PC-9 (cell line): ENCODE measurements at regions not wholly inside any gene's neighbourhood (a gene's known extent, or its start where the extent isn't known, plus 50 kb on each side); places are given as distances from the start of the nearest gene placed in this dataset.

Experiments used
- BruUV-seq: library from RNA; stranded (reverse); fragments of 400-500 nt; replicated peaks from 2 replicates; lab custom pipeline; 2021; lab: Mats Ljungman, UMichigan
- CTCF ChIA-PET: fragments of 300-600 bp; sonication (Branson Sonifier 250); formaldehyde crosslinking; loops from one replicate; lab custom pipeline; 2022; ENCODE audit warnings: antibody characterized with exemption; lab: Charles Lee
- POLR2A ChIA-PET: fragments of 300-600 bp; sonication (Branson Sonifier 250); formaldehyde crosslinking; loops from one replicate; lab custom pipeline; 2022; ENCODE audit warnings: antibody characterized with exemption; ENCODE audit not compliant: unreplicated experiment; lab: Charles Lee
- DNase-seq, 2 experiments: peaks; one replicate each; pipeline versions ENCODE4 v3.0.0 to v3.0.0-alpha.2; 2015 to 2022; ENCODE audit warnings: mixed read lengths in 1 of 2
- H2AFZ ChIP-seq: fragments of 200-600 bp; sonication (generic); 2 replicates; pipeline ENCODE4 v1.8.1; 2017; ENCODE audit warnings: antibody characterized with exemption
- H3F3A ChIP-seq: fragments of 200-600 bp; sonication (generic); 2 replicates; pipeline ENCODE4 v1.8.1; 2017; ENCODE audit warnings: antibody characterized with exemption, mild to moderate bottlenecking, low read depth; ENCODE audit not compliant: insufficient read depth
- H3K27ac ChIP-seq: fragments of 200-600 bp; sonication (generic); 2 replicates; pipeline ENCODE4 v1.6.1; 2016; ENCODE audit warnings: mixed run types
- H3K27me3 ChIP-seq: fragments of 200-600 bp; sonication (generic); 2 replicates; pipeline ENCODE4 v1.6.1; 2016; ENCODE audit warnings: low read depth, mixed run types; ENCODE audit not compliant: insufficient read depth
- H3K36me3 ChIP-seq: fragments of 200-600 bp; sonication (generic); 2 replicates; pipeline ENCODE4 v1.6.1; 2016; ENCODE audit warnings: low read depth, mixed run types
- H3K4me1 ChIP-seq: fragments of 200-600 bp; sonication (generic); replicated peaks from 2 replicates; pipeline ENCODE4 v1.6.1; 2016; ENCODE audit warnings: mixed run types; ENCODE audit not compliant: insufficient read depth
- H3K4me2 ChIP-seq: fragments of 200-600 bp; sonication (generic); 2 replicates; pipeline ENCODE4 v1.6.1; 2017; ENCODE audit warnings: mixed run types
- H3K4me3 ChIP-seq: fragments of 200-600 bp; sonication (generic); 2 replicates; pipeline ENCODE4 v1.6.1; 2016; ENCODE audit warnings: mixed run types
- H3K79me2 ChIP-seq: fragments of 200-600 bp; sonication (generic); 2 replicates; pipeline ENCODE4 v1.6.1; 2017; ENCODE audit warnings: low read depth, mixed run types
- H3K9me2 ChIP-seq: fragments of 200-600 bp; sonication (generic); 2 replicates; pipeline ENCODE4 v1.8.1; 2017; ENCODE audit warnings: mild to moderate bottlenecking; ENCODE audit not compliant: insufficient read depth
- H3K9me3 ChIP-seq: fragments of 200-600 bp; sonication (generic); 2 replicates; pipeline ENCODE4 v1.8.1; 2016; ENCODE audit warnings: low read depth; ENCODE audit not compliant: insufficient read depth
- H4K20me1 ChIP-seq: fragments of 200-600 bp; sonication (generic); 2 replicates; pipeline ENCODE4 v1.8.1; 2017; ENCODE audit not compliant: insufficient read depth
- CTCF ChIP-seq: fragments of 200-600 bp; sonication (generic); conservative IDR thresholded peaks from 2 replicates; pipeline ENCODE4 v1.6.1; 2017; ENCODE audit warnings: mixed run types, antibody characterized with exemption, mild to moderate bottlenecking, moderate library complexity
- EZH2 ChIP-seq: fragments of 200-600 bp; sonication (generic); IDR thresholded peaks from 2 replicates; pipeline ENCODE4 v1.8.0; 2017; ENCODE audit warnings: antibody characterized with exemption, low read depth
- intact Hi-C: fragments of 100-400 bp; cut with micrococcal nuclease; formaldehyde crosslinking; loops from one replicate; pipeline ENCODE4 v1.10.0; 2022; ENCODE audit not compliant: unreplicated experiment

GRCh38 chr4:81963763-81964020 lies 410.1 kb downstream of the HNRNPD start:
- H2AFZ ChIP-seq, result no peak overlapping the region
- no peak overlapping the region for H3K4me3 ChIP-seq

GRCh38 chr4:81963015-81963762 lies 410.6 kb downstream of the HNRNPD start:
- Histone ChIP-seq H3K4me3 (no peak overlapping the region), H3F3A (no peaks in the 10 kb centered on the region), H4K20me1 (no peaks in the 10 kb centered on the region), H3K9me2 (no peaks in the 10 kb centered on the region), H3K27me3 (no peaks in the 10 kb centered on the region), H3K27ac (no peak overlapping the region), H3K36me3 (no peaks in the 10 kb centered on the region), H3K4me1 (no peaks in the 10 kb centered on the region), H3K4me2 (no peak overlapping the region), H3K79me2 (no peaks in the 10 kb centered on the region), H2AFZ (no peak overlapping the region), H3K9me3 (no peaks in the 10 kb centered on the region)
- POLR2A ChIA-PET, result interaction anchor here (0.7 kb wide), 1 partner anchor 286 kb away, joined by 4 read pairs; no protein-coding TSS in a partner anchor
- intact Hi-C loops, result no loop called here
- CTCF ChIA-PET, result no interaction called here
- no TSS peak for BruUV-seq
- no peak for DNase-seq
- TF ChIP-seq EZH2, result no peak
- no peak for TF ChIP-seq CTCF

More at GRCh38 chr4:81963763-81964020, 410.1 kb downstream of the HNRNPD start:
- Histone ChIP-seq H3K9me3 (no peaks in the 10 kb centered on the region), H3K9me2 (no peaks in the 10 kb centered on the region), H3K27me3 (no peaks in the 10 kb centered on the region), H3K79me2 (no peaks in the 10 kb centered on the region), H3K4me1 (no peaks in the 10 kb centered on the region), H4K20me1 (no peaks in the 10 kb centered on the region), H3F3A (no peaks in the 10 kb centered on the region), H3K27ac (no peak overlapping the region), H3K4me2 (no peak overlapping the region), H3K36me3 (no peaks in the 10 kb centered on the region)
- ChIA-PET POLR2A (interaction anchor here (0.7 kb wide), 1 partner anchor 286 kb away, joined by 4 read pairs; no protein-coding TSS in a partner anchor), CTCF (no interaction called here)
- intact Hi-C loops, result no loop called here
- TF ChIP-seq EZH2 (no peak), CTCF (no peak)
- no peak for DNase-seq
- no TSS peak for BruUV-seq

- no peaks in the 10 kb centered on the region for H3K9me3 ChIP-seq
- no peak overlapping the region for H3K4me3 ChIP-seq
- H3K36me3 ChIP-seq, result no peaks in the 10 kb centered on the region
- TF ChIP-seq EZH2, result no peak
- intact Hi-C loops, result no loop called here
- ChIA-PET CTCF (no interaction called here), POLR2A (no interaction called here)
- DNase-seq, result no peak
- no peaks in the 10 kb centered on the region for H3K27me3 ChIP-seq
- no TSS peak for BruUV-seq
- H3K27ac ChIP-seq, result no peak overlapping the region
- H4K20me1 ChIP-seq, result no peaks in the 10 kb centered on the region
- no peak overlapping the region for H3K4me2 ChIP-seq
- no peaks in the 10 kb centered on the region for H3K79me2 ChIP-seq
- no peak overlapping the region for H2AFZ ChIP-seq
- H3F3A ChIP-seq, result no peaks in the 10 kb centered on the region
- H3K4me1 ChIP-seq, result no peaks in the 10 kb centered on the region
- H3K9me2 ChIP-seq, result no peaks in the 10 kb centered on the region
These were observed 412.8 kb downstream of the HNRNPD start for GRCh38 chr4:81960961-81961360.

- Histone ChIP-seq H3K4me3 (no peak overlapping the region), H3K4me1 (no peaks in the 10 kb centered on the region), H3K9me3 (no peaks in the 10 kb centered on the region), H3K4me2 (no peak overlapping the region), H3K79me2 (no peaks in the 10 kb centered on the region), H4K20me1 (no peaks in the 10 kb centered on the region), H3K27ac (no peak overlapping the region), H3K27me3 (no peaks in the 10 kb centered on the region), H3F3A (no peaks in the 10 kb centered on the region), H3K36me3 (no peaks in the 10 kb centered on the region), H2AFZ (no peak overlapping the region), H3K9me2 (no peaks in the 10 kb centered on the region)
- ChIA-PET CTCF (no interaction called here), POLR2A (no interaction called here)
- TF ChIP-seq CTCF (no peak), EZH2 (no peak)
- no TSS peak for BruUV-seq
- intact Hi-C loops, result no loop called here
- DNase-seq, result no peak
These were observed 419.5 kb downstream of the HNRNPD start for GRCh38 chr4:81954271-81954670.
